ENCODE measurements at regions not wholly inside any gene's neighbourhood (a gene's known extent, or its start where the extent isn't known, plus 50 kb on each side); places are given as distances from the start of the nearest gene placed in this dataset.

GRCh38 chr13:21875116-21875515 is 204.2 kb downstream of the FGF9 start:
- Histone ChIP-seq H3K9ac (no peak overlapping the region), H3K79me2 (ENCODE audit: insufficient read depth) (no peaks in the 10 kb centered on the region), H3K27ac (ENCODE audit: low read depth in 2 of 2, low read length in 1 of 2) (no peak overlapping the region), H3K36me3 (replicated peaks in 1 of 2; ENCODE audit: control insufficient read depth in 1 of 2, insufficient read depth in 2 of 2, low read length in 1 of 2) (no peaks in the 10 kb centered on the region), H3K9me2 (no peaks in the 10 kb centered on the region), H4K20me1 (ENCODE audit: insufficient read depth) (no peaks in the 10 kb centered on the region), H3K4me2 (no peak overlapping the region), H3K27me3 (ENCODE audit: insufficient read depth) (peaks cover 8% of the 10 kb centered on the region; the same call in 1 of the 2 replicates), H3K4me3 (ENCODE audit: low read depth in 2 of 2, low read length in 1 of 2) (no peak overlapping the region), H3K4me1 (ENCODE audit: control insufficient read depth in 1 of 2, insufficient read depth in 2 of 2, low read depth in 1 of 2, low read length in 1 of 2) (no peaks in the 10 kb centered on the region), H3F3A (replicated peaks; ENCODE audit: insufficient read depth) (no peaks in the 10 kb centered on the region), H2AFZ (ENCODE audit: low read depth) (no peak overlapping the region), H3K9me3 (no peaks in the 10 kb centered on the region)
- TF ChIP-seq ELF1 (IDR thresholded peaks at IDR 0.05) (no peak), GATA2 (CRISPR knock-in tag; IDR thresholded peaks at IDR 0.05) (no peak), EZH2phosphoT487 (IDR thresholded peaks at IDR 0.05; ENCODE audit: borderline replicate concordance, low read depth) (no peak), USF2 (IDR thresholded peaks at IDR 0.05; ENCODE audit: borderline replicate concordance, low read depth, low read length) (no peak), SIN3A (IDR thresholded peaks at IDR 0.05; ENCODE audit: borderline replicate concordance, low read depth, low read length) (no peak), EP300 (IDR thresholded peaks at IDR 0.05; ENCODE audit: borderline replicate concordance in 1 of 2, low read depth in 1 of 2, low read length in 1 of 2) (no peak), RAD21 (IDR thresholded peaks at IDR 0.05; ENCODE audit: low read length) (no peak), RFX5 (IDR thresholded peaks at IDR 0.05; ENCODE audit: low read length) (no peak), ZBTB33 (IDR thresholded peaks at IDR 0.05; ENCODE audit: borderline replicate concordance, low read depth) (no peak), REST (IDR thresholded peaks at IDR 0.05; ENCODE audit: low read depth, low read length) (no peak), IRF3 (IDR thresholded peaks at IDR 0.05; ENCODE audit: low read depth, low read length) (no peak), CHD2 (IDR thresholded peaks at IDR 0.05; ENCODE audit: low read length, partially characterized antibody) (no peak)
- CTCF ChIA-PET, result no interaction called here
- POLR2A ChIA-PET, result no interaction called here
- WGBS (ENCODE audit: low lambda C conversion rate), result 7% methylated on average over 9 of the region's 9 CpGs
- no peak for DNase-seq

All from SK-N-SH (cell line).